K562 (cell line): ENCODE measurements at regions not wholly inside any gene's neighbourhood (a gene's known extent, or its start where the extent isn't known, plus 50 kb on each side); places are given as distances from the start of the nearest gene placed in this dataset.

Experiments used
- ATAC-seq: fragments of 200-7000 bp; cut with Tn5 transposase; 3 replicates; pipeline ENCODE4 v1.9.1; 2020; ENCODE audit warnings: moderate library complexity
- BruUV-seq: library from RNA; stranded (reverse); fragments of 400-500 nt; replicated peaks from 2 replicates; lab custom pipeline; 2021; lab: Mats Ljungman, UMichigan
- CTCF ChIA-PET: fragments of 300-600 bp; formaldehyde crosslinking; extraction: SDS; loops from one replicate; lab custom pipeline; 2021; ENCODE audit warnings: low intra/inter-chr PET ratio; lab: Yijun Ruan, JAX
- POLR2A ChIA-PET: fragments of 300-600, 350-650 bp; sonication (Branson Sonifier 250); formaldehyde crosslinking; extraction: SDS; loops from one replicate; lab custom pipeline; 2021; ENCODE audit warnings: antibody characterized with exemption, inconsistent platforms; lab: Yijun Ruan, JAX
- DNase-seq, 4 experiments: peaks; one replicate each; pipeline versions ENCODE4 v3.0.0 to v3.0.0-alpha.2; 2011 to 2018; ENCODE audit warnings: low spot score in 3 of 4, mixed read lengths in 3 of 4; ENCODE audit errors: extremely low read depth in 1 of 4
- FAIRE-seq: peaks from 2 replicates; lab custom pipeline; 2011; peaks lifted over from hg19 to GRCh38; lab: Jason Lieb, UNC
- H2AFZ ChIP-seq: 2 replicates; pipeline ENCODE4 v1.6.0; 2011; ENCODE audit warnings: low read depth, low read length, control low read depth, inconsistent platforms
- H3K27ac ChIP-seq: fragments of 200-600 bp; 3 replicates; pipeline ENCODE4 v1.8.0; 2011; ENCODE audit warnings: low read depth, mild to moderate bottlenecking, control low read depth, inconsistent platforms, low read length, moderate library complexity, mixed read lengths; ENCODE audit errors: extremely low read depth
- H3K27me3 ChIP-seq, 2 experiments: fragments of 300-600 bp in 1 of 2; 2 replicates in 1 of 2; 3 replicates in 1 of 2; pipeline versions ENCODE4 v1.6.0 to v1.8.0; 2011; ENCODE audit warnings: inconsistent platforms in 2 of 2, low read length in 2 of 2, mild to moderate bottlenecking in 1 of 2, mixed read lengths in 1 of 2, moderate library complexity in 1 of 2; ENCODE audit not compliant: control insufficient read depth in 2 of 2, insufficient read depth in 2 of 2
- H3K36me3 ChIP-seq: fragments of 300-600 bp; 3 replicates; pipeline ENCODE4 v1.8.0; 2011; ENCODE audit warnings: mild to moderate bottlenecking, low read length, inconsistent platforms; ENCODE audit not compliant: control insufficient read depth, insufficient read depth
- H3K4me1 ChIP-seq, 2 experiments: fragments of 200-600 bp in 1 of 2; replicated peaks in 1 of 2; 2 replicates in 1 of 2; 3 replicates in 1 of 2; pipeline versions ENCODE4 v1.5.1 to v1.8.0; 2011; ENCODE audit warnings: inconsistent platforms in 2 of 2, low read length in 2 of 2, mild to moderate bottlenecking in 1 of 2, mixed read lengths in 1 of 2, moderate library complexity in 1 of 2; ENCODE audit not compliant: control insufficient read depth in 2 of 2, insufficient read depth in 2 of 2
- H3K4me2 ChIP-seq: 2 replicates; pipeline ENCODE4 v1.6.1; 2011; ENCODE audit warnings: low read length, control low read depth, inconsistent platforms, mixed read lengths; ENCODE audit not compliant: insufficient read depth
- H3K4me3 ChIP-seq: fragments of 200-600 bp; sonication (generic), shearing (Covaris generic); 2 replicates; pipeline ENCODE4 v1.5.1; 2016; ENCODE audit warnings: control low read depth, inconsistent platforms
- H3K79me2 ChIP-seq: fragments of 200-600 bp; 3 replicates; pipeline ENCODE4 v1.8.0; 2011; ENCODE audit warnings: low read length, inconsistent platforms; ENCODE audit not compliant: control insufficient read depth, insufficient read depth
- H3K9ac ChIP-seq, 2 experiments: 2 replicates each; pipeline versions ENCODE4 v1.6.0 to v1.6.1; 2011; ENCODE audit warnings: low read depth in 2 of 2, low read length in 2 of 2, control low read depth in 1 of 2, inconsistent platforms in 1 of 2, mild to moderate bottlenecking in 1 of 2, mixed read lengths in 1 of 2; ENCODE audit not compliant: insufficient read depth in 1 of 2
- H3K9me1 ChIP-seq: one replicate; pipeline ENCODE4 v1.6.0; 2011; ENCODE audit warnings: inconsistent platforms, mild to moderate bottlenecking, low read length, moderate library complexity; ENCODE audit not compliant: control insufficient read depth, insufficient read depth
- H3K9me3 ChIP-seq: replicated peaks from 2 replicates; pipeline ENCODE4 v1.5.1; 2011; ENCODE audit warnings: low read depth, low read length, inconsistent platforms; ENCODE audit not compliant: control insufficient read depth, insufficient read depth
- H4K20me1 ChIP-seq: replicated peaks from 2 replicates; pipeline ENCODE4 v1.6.1; 2011; ENCODE audit warnings: low read length, inconsistent platforms, mixed read lengths; ENCODE audit not compliant: control insufficient read depth, insufficient read depth
- CBX1 ChIP-seq: sonication (generic); IDR thresholded peaks from 2 replicates; pipeline ENCODE4 v1.6.1; 2016; ENCODE audit warnings: antibody characterized with exemption, low read depth, mild to moderate bottlenecking
- CEBPB ChIP-seq: fragments of 450-650 bp; IDR thresholded peaks from 2 replicates; pipeline ENCODE4 v1.6.1; 2016; ENCODE audit warnings: missing genetic modification characterization, missing compliant biosample characterization
- CEBPG ChIP-seq, 3 experiments: fragments of 200-800 bp in 1 of 3; sonication (Bioruptor generic) in 1 of 3; sonication (generic) in 1 of 3; formaldehyde crosslinking in 1 of 3; IDR thresholded peaks in 2 of 3; conservative IDR thresholded peaks in 1 of 3; 2 replicates each; pipeline versions ENCODE4 v1.6.1 to v1.8.0; 2016 to 2022; ENCODE audit warnings: missing compliant biosample characterization in 2 of 3, missing genetic modification characterization in 2 of 3, mild to moderate bottlenecking in 1 of 3, missing genetic modification reagents in 1 of 3
- MECOM ChIP-seq: fragments of 250-450 bp; sonication (Bioruptor Pico); IDR thresholded peaks from 2 replicates; pipeline ENCODE4 v1.8.0; 2022; ENCODE audit warnings: inconsistent platforms
- NKRF ChIP-seq: fragments of 450-650 bp; IDR thresholded peaks from 2 replicates; pipeline ENCODE4 v1.6.1; 2016; ENCODE audit warnings: borderline replicate concordance
- PRMT5 ChIP-seq: sonication (generic); formaldehyde crosslinking; IDR thresholded peaks from 2 replicates; pipeline ENCODE4 v1.5.0; 2020; ENCODE audit warnings: missing genetic modification reagents
- SRF ChIP-seq, 2 experiments: fragments of 250-450, 450-650 bp in 1 of 2; sonication (Bioruptor Pico) in 1 of 2; sonication (generic) in 1 of 2; formaldehyde crosslinking; IDR thresholded peaks; 2 replicates each; pipeline versions ENCODE4 v1.5.0 to v1.5.1; 2020 to 2022; ENCODE audit warnings: mild to moderate bottlenecking in 1 of 2, missing genetic modification reagents in 1 of 2
- STAT5A ChIP-seq: IDR thresholded peaks from 2 replicates; pipeline ENCODE4 v1.6.1; 2012; ENCODE audit warnings: low read length, inconsistent platforms, borderline replicate concordance
- TSHZ1 ChIP-seq: fragments of 250-450 bp; sonication (Bioruptor Pico); IDR thresholded peaks from 2 replicates; pipeline ENCODE4 v1.4.0; 2020; ENCODE audit warnings: mild to moderate bottlenecking, moderate library complexity
- WGBS: fragments of 100-300 bp; shearing (Covaris generic); methylation state at CpG from one replicate; pipeline ENCODE4 v1.1.6; 2016; ENCODE audit warnings: low coverage, mixed read lengths; ENCODE audit not compliant: insufficient coverage; ENCODE audit errors: missing lambda C conversion rate; 5-methylcytosine and 5-hydroxymethylcytosine counted together
- in situ Hi-C: fragments of 300-500 bp; cut with MboI; formaldehyde crosslinking; loops from 4 replicates; pipeline ENCODE4 v1.15.0; 2018; ENCODE audit warnings: inconsistent platforms, mixed read lengths
- intact Hi-C: fragments of 100-400 bp; cut with micrococcal nuclease; formaldehyde crosslinking; loops from 2 replicates; pipeline ENCODE4 v1.14.2; 2022

- Histone ChIP-seq H4K20me1 (no peaks in the 10 kb centered on the region), H3K27ac (no peak overlapping the region), H3K4me1 (no peaks in the 10 kb centered on the region), H3K36me3 (no peaks in the 10 kb centered on the region), H3K9me1 (no peaks in the 10 kb centered on the region), H3K79me2 (no peaks in the 10 kb centered on the region), H3K4me2 (no peak overlapping the region), H3K27me3 (peaks cover 3 to 6% of the 10 kb centered on the region in 2 experiments; a peak in 3 of 5 replicates), H3K4me3 (no peak overlapping the region), H3K9ac (no peak overlapping the region), H2AFZ (no peak overlapping the region), H3K9me3 (no peaks in the 10 kb centered on the region)
- BruUV-seq: no TSS peak
- POLR2A ChIA-PET: no interaction called here
- no peak for ATAC-seq
- no peak for DNase-seq
- TF ChIP-seq STAT5A (no peak), CEBPB (tag) (peak; percentile 83), CEBPG (CRISPR knock-in tag; IDR thresholded peaks at IDR 0.05) (no peak), CEBPG (tag; conservative IDR thresholded peaks at IDR 0.05 in 1 of 2, IDR thresholded peaks at IDR 0.05 in 1 of 2) (peak; percentile 60 to 87)
- 0% methylated on average over 2 of the region's 2 CpGs for WGBS
- FAIRE-seq: no peak
- intact Hi-C loops: no loop called here
- in situ Hi-C loops: no loop called here
- CTCF ChIA-PET: no interaction called here
Observed at GRCh38 chr2:100752628-100753333, 67.2 kb upstream of the NPAS2 start.

- no peaks in the 10 kb centered on the region for H3K9me3 ChIP-seq
- in situ Hi-C loops: no loop called here
- ChIA-PET POLR2A (interaction anchor here (1.1 kb wide), 1 partner anchor 19 kb away, joined by 3 read pairs; no protein-coding TSS in a partner anchor), CTCF (no interaction called here)
- ATAC-seq: no peak
- H3K4me2 ChIP-seq: no peak overlapping the region
- no peaks in the 10 kb centered on the region for H4K20me1 ChIP-seq
- H3K27me3 ChIP-seq: peaks cover 3 to 6% of the 10 kb centered on the region in 2 experiments; a peak in 3 of 5 replicates
- no peaks in the 10 kb centered on the region for H3K9me1 ChIP-seq
- no peaks in the 10 kb centered on the region for H3K4me1 ChIP-seq
- H3K36me3 ChIP-seq: no peaks in the 10 kb centered on the region
- FAIRE-seq: no peak
- no peak overlapping the region for H3K4me3 ChIP-seq
- no peak overlapping the region for H3K27ac ChIP-seq
- no peaks in the 10 kb centered on the region for H3K79me2 ChIP-seq
- 0% methylated on average over 4 of the region's 4 CpGs for WGBS
- H3K9ac ChIP-seq: no peak overlapping the region
- H2AFZ ChIP-seq: no peak overlapping the region
- intact Hi-C loops: no loop called here
- BruUV-seq: no TSS peak
- DNase-seq: no peak
- TF ChIP-seq CBX1 (no peak), MECOM (CRISPR knock-in tag) (no peak), TSHZ1 (CRISPR knock-in tag) (no peak), SRF (CRISPR knock-in tag; IDR thresholded peaks at IDR 0.05) (no peak), PRMT5 (CRISPR knock-in tag) (no peak), NKRF (no peak)
Observed at GRCh38 chr2:100753444-100753843, 66.5 kb upstream of the NPAS2 start.
